Skeletal muscle satellite cell (primary cell): ENCODE measurements at regions not wholly inside any gene's neighbourhood (a gene's known extent, or its start where the extent isn't known, plus 50 kb on each side); places are given as distances from the start of the nearest gene placed in this dataset.
"Not testable (repeated sequence)": the region's sequence is repeated elsewhere in the genome, so short reads cannot be mapped to it uniquely, and the experiment has no call there.

ENCODE experiments used
- H3K27me3 ChIP-seq: 2 replicates; pipeline ENCODE4 v1.7.0; 2013; ENCODE audit warnings: low read length; ENCODE audit not compliant: control insufficient read depth, insufficient read depth
- H3K36me3 ChIP-seq: 2 replicates; pipeline ENCODE4 v1.7.0; 2013; ENCODE audit warnings: mild to moderate bottlenecking, control low read depth, low read length; ENCODE audit not compliant: insufficient read depth
- H3K4me1 ChIP-seq: 2 replicates; pipeline ENCODE4 v1.7.0; 2013; ENCODE audit warnings: low read length; ENCODE audit not compliant: control insufficient read depth, insufficient read depth
- H3K4me2 ChIP-seq: 2 replicates; pipeline ENCODE4 v1.7.0; 2013; ENCODE audit warnings: mild to moderate bottlenecking, low read length
- H3K4me3 ChIP-seq: 2 replicates; pipeline ENCODE4 v1.7.0; 2013; ENCODE audit warnings: low read length
- H3K9ac ChIP-seq: 2 replicates; pipeline ENCODE4 v1.7.0; 2013; ENCODE audit warnings: mild to moderate bottlenecking, low read depth, low read length, moderate library complexity
- H3K9me3 ChIP-seq: replicated peaks from 2 replicates; pipeline ENCODE4 v1.7.0; 2013; ENCODE audit warnings: mild to moderate bottlenecking, control low read depth, low read length

- Histone ChIP-seq H3K9ac (no peak overlapping the region), H3K4me1 (no peaks in the 10 kb centered on the region), H3K4me3 (no peak overlapping the region), H3K9me3 (no peaks in the 10 kb centered on the region), H3K27me3 (no peaks in the 10 kb centered on the region), H3K36me3 (no peaks in the 10 kb centered on the region), H3K4me2 (no peak overlapping the region)
Observed at GRCh38 chr2:118423776-118424175, 335.5 kb downstream of the INSIG2 start.

- no peak overlapping the region for H3K4me3 ChIP-seq
- peaks cover 9% of the 10 kb centered on the region for H3K4me1 ChIP-seq
- H3K9me3 ChIP-seq: no peaks in the 10 kb centered on the region
- no peak overlapping the region for H3K9ac ChIP-seq
- no peak overlapping the region for H3K4me2 ChIP-seq
- H3K36me3 ChIP-seq: no peaks in the 10 kb centered on the region
- H3K27me3 ChIP-seq: no peaks in the 10 kb centered on the region
Observed at GRCh38 chr2:118421648-118422047, 333.4 kb downstream of the INSIG2 start.

GRCh38 chr2:118417406-118418120 lies 329.3 kb downstream of the INSIG2 start:
- H3K9me3 ChIP-seq: no peaks in the 10 kb centered on the region
- H3K27me3 ChIP-seq: no peaks in the 10 kb centered on the region
- H3K4me1 ChIP-seq: peaks cover 9% of the 10 kb centered on the region
- H3K4me2 ChIP-seq: peak overlapping the region; percentile 34
- H3K4me3 ChIP-seq: no peak overlapping the region
- no peak overlapping the region for H3K9ac ChIP-seq
- no peaks in the 10 kb centered on the region for H3K36me3 ChIP-seq

GRCh38 chr2:118415186-118415585 lies 326.9 kb downstream of the INSIG2 start:
- not testable (repeated sequence) for H3K4me2 ChIP-seq, H3K27me3 ChIP-seq, H3K4me1 ChIP-seq, H3K9me3 ChIP-seq, H3K9ac ChIP-seq, H3K36me3 ChIP-seq, H3K4me3 ChIP-seq

- Histone ChIP-seq H3K4me1 (peaks cover 8% of the 10 kb centered on the region), H3K9ac (no peak overlapping the region), H3K4me2 (no peak overlapping the region), H3K36me3 (no peaks in the 10 kb centered on the region), H3K4me3 (no peak overlapping the region), H3K9me3 (no peaks in the 10 kb centered on the region), H3K27me3 (no peaks in the 10 kb centered on the region)
Observed at GRCh38 chr2:118403658-118404451, 315.6 kb downstream of the INSIG2 start.

GRCh38 chr2:118388771-118389170 lies 300.5 kb downstream of the INSIG2 start:
- Histone ChIP-seq H3K9me3 (no peaks in the 10 kb centered on the region), H3K36me3 (no peaks in the 10 kb centered on the region), H3K4me2 (peak overlapping the region; percentile 14), H3K4me1 (peaks cover 41% of the 10 kb centered on the region), H3K9ac (peak overlapping the region; percentile 49), H3K27me3 (no peaks in the 10 kb centered on the region), H3K4me3 (no peak overlapping the region)

- peak overlapping the region; percentile 12 for H3K4me3 ChIP-seq
- no peaks in the 10 kb centered on the region for H3K27me3 ChIP-seq
- peaks cover 41% of the 10 kb centered on the region for H3K4me1 ChIP-seq
- no peaks in the 10 kb centered on the region for H3K36me3 ChIP-seq
- peak overlapping the region; percentile 64 for H3K9ac ChIP-seq
- H3K4me2 ChIP-seq: peak overlapping the region; percentile 49
- no peaks in the 10 kb centered on the region for H3K9me3 ChIP-seq
Observed at GRCh38 chr2:118387509-118387908, 299.2 kb downstream of the INSIG2 start.

- Histone ChIP-seq H3K36me3 (no peaks in the 10 kb centered on the region), H3K4me3 (peak overlapping the region; percentile 12), H3K4me2 (peak overlapping the region; percentile 49), H3K9me3 (no peaks in the 10 kb centered on the region), H3K27me3 (no peaks in the 10 kb centered on the region), H3K4me1 (peaks cover 41% of the 10 kb centered on the region), H3K9ac (peak overlapping the region; percentile 64)
Observed at GRCh38 chr2:118386641-118387302, 298.5 kb downstream of the INSIG2 start.

- Histone ChIP-seq H3K27me3 (no peaks in the 10 kb centered on the region), H3K4me2 (no peak overlapping the region), H3K4me1 (peaks cover 7% of the 10 kb centered on the region), H3K9ac (no peak overlapping the region), H3K4me3 (no peak overlapping the region), H3K36me3 (no peaks in the 10 kb centered on the region), H3K9me3 (no peaks in the 10 kb centered on the region)
Observed at GRCh38 chr2:118380915-118381653, 292.8 kb downstream of the INSIG2 start.

- no peak overlapping the region for H3K4me2 ChIP-seq
- H3K9ac ChIP-seq: no peak overlapping the region
- H3K27me3 ChIP-seq: no peaks in the 10 kb centered on the region
- H3K4me1 ChIP-seq: no peaks in the 10 kb centered on the region
- H3K9me3 ChIP-seq: no peaks in the 10 kb centered on the region
- no peak overlapping the region for H3K4me3 ChIP-seq
- H3K36me3 ChIP-seq: no peaks in the 10 kb centered on the region
Observed at GRCh38 chr2:118375907-118376485, 287.7 kb downstream of the INSIG2 start.
